Posterior cingulate gyrus (tissue), 11 donors: ENCODE measurements at regions not wholly inside any gene's neighbourhood (a gene's known extent, or its start where the extent isn't known, plus 50 kb on each side); places are given as distances from the start of the nearest gene placed in this dataset.

ENCODE experiments used
- DNase-seq, 10 donors: peaks; one replicate each; pipeline versions ENCODE4 v3.0.0 to v3.0.0-alpha.2; 2020 to 2021; ENCODE audit warnings: mixed read lengths in 3 of 10
- intact Hi-C: fragments of 100-400 bp; cut with DNase I; formaldehyde crosslinking; loops from one replicate; pipeline ENCODE4 v1.15.1; 2023

DNA sequence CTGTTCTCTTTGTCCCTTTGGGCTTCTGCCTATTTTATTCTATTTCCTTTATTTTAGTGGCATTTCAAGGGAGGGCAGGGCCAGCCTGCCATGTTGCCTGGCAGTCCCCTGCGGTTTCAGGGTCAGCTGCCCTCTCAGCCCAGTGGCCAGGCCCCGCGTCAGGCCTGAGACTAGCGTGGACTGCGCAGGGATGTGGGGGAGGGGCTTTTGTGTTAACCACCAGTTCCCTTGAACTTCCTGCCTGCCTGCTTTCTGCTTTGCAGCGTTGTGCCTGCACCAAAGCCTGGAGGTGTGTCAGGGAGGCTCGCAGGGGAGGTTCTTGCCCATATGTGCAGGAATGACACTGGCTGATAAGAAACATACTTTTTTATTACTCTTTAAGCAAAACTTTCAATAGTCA lies 157.6 kb downstream of the SLC35B3 start:
- intact Hi-C loops = no loop called here
- DNase-seq = no peak

DNA sequence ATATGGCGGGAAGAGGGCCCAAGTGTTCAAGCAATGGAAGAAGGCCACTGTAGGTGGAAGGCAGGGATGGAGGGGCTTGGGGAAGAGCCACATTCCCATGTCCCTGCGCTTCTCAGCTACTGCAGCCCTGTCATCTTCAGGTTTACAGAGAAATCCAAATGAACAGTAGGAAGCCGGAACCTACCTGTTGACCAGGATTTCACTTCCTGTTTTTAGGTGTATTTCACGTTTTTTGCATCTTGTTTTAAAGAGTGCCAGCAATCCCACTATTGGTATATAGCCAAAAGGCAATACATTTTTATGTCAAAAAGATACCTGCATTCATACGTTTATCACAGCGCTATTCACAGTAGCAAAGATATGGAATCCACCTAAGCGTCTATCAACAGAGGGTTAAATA lies 159.2 kb downstream of the SLC35B3 start:
- intact Hi-C loops = no loop called here

DNA sequence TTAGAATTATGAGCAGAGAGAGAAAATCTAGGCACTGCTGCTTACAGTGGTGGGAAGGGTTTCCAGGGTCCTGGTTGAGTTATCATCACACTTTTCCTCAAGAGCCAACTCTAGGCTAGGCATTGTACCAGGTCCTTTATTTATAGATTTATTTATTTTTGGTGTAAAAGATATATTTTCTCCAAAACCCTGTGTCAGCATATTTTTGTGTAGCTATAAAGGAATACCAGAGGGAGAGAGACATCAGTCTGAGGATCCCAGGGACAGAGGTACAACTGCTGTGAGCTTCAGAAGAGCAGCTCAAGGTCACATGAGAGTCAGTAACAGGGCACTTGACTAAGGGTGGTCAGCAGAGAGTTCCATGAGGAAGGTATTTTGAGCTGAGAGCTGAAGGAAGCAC lies 159.7 kb downstream of the SLC35B3 start:
- intact Hi-C loops = no loop called here

More for the DNA sequence above, 159.2 kb downstream of the SLC35B3 start:
- no peak for DNase-seq

DNA sequence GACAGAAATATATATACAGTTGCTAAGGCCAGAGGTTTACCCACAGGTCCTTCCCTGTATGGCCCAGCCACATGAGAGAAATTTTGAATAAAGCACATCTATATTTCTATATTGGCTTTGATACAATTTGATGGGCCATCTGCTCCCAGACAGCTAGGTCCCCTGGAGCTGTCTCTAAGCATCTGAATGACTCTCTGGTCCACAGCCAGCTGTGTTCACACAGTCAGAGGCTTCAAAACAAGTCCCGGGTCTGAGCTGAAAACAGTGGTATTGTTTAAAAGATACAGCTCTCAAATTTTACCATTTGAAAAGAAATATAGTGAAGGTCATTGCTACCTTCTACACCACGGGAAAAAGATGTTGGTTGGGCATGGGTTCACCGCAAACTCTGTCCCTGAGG lies 161.1 kb downstream of the SLC35B3 start:
- intact Hi-C loops = no loop called here
- peak in 1 of 10 donors; percentile 60 for DNase-seq

More for the DNA sequence above, 159.7 kb downstream of the SLC35B3 start:
- no peak for DNase-seq

DNA sequence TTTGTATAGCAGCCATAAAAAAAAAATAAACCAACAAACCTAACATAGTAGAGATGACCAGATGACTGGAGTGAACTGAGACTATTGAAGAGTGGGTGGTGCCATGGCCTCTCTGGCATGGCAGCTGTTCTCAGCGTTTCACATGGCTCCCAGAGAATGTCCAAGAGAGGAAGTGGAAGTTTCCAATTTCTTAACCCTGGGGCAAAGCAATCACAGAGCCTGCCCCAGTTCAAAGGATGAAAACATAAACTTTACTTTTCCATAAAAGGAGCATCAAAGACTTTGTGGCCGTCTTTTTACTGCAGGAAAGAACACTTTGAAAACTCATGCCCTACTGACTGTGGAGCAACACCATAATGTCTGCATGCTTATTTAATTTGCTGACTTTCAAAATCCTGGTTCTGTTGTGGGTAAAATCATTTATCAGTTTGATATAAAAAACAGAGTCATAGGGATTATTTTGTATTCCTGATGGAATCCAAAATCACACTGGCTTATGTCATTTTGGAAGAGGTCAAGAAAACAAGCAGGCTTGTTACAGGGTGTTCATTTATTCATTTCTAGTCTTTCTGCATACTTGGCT lies 165.4 kb downstream of the SLC35B3 start:
- intact Hi-C loops = no loop called here
- DNase-seq = no peak

DNA sequence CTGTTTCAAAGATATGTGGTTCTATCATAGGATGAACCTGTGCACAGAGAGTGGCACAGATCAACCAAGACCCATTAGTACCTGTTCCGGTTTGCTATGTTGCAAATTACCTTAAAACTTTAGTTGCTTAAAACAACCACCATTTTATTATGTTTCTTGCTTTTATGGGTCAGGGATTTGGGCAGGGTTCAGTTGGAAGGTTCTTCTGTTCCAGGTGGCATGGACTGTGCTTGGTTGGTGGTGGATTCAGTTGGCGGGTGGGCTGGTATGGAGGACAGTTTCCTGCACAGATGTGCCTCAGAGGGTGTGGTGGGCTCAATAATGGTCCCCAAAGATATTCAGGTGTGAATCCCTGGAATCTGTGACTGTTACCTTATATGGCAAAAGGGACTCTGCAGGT lies 166.3 kb downstream of the SLC35B3 start:
- DNase-seq = no peak
- intact Hi-C loops = no loop called here

DNA sequence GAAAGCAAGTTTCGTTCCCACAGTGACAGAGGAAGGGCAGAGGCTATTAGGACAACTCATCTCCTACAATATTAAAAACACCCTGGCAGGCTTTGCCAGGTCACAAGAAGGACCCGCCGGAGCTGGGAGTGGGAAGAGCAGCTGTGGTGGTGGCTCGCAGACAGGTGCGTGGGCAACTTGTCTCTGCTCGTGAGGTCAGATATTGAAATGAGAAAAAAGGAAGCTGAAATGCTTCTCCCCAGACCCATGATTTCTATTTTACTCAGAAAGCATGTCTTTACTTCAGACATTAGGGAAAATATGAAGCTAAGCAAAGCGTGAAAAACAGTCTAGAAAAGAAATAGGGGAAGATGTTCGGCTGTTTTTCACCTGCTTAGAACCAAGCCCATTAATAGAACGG lies 166.3 kb upstream of the EEF1E1 start:
- intact Hi-C loops = no loop called here
- no peak for DNase-seq

DNA sequence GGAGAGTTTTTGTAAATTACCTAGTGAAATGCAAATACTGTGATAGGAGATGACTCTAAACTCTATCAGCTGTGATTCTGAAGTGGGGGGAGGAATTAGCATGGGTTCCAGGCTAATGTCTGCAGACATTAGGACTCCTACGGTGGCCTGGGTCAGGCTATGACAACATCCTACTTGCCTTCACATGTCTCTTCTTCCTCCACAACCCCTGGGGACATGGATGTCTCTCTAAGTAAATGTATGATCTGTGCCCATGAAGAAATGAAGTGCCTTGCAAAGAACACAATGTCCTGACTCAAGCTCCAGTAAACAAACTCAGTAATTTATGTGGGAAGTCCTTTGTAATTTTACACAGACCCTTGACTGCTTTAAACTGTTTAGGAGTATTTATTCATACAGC lies 165.8 kb upstream of the EEF1E1 start:
- intact Hi-C loops = no loop called here
- DNase-seq = no peak

DNA sequence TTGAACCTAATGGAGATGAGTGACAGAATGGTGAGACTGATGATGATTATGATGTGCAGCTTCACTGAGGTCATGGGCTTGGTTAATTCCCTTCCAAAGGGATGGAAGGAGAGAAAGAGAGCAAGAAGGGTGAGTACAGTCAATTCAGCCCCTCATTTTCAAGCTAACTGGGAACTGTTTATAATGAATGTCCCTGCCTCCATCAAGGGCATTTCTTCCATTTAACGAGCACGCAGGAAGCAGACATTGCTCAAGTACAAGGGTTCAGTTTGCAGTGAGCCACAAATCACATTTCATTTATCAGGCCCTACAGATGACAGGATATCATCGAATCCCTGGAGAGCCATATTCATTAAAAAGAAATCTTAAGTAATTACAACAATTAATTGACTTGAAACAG lies 158.3 kb upstream of the EEF1E1 start:
- no peak for DNase-seq
- intact Hi-C loops = no loop called here

DNA sequence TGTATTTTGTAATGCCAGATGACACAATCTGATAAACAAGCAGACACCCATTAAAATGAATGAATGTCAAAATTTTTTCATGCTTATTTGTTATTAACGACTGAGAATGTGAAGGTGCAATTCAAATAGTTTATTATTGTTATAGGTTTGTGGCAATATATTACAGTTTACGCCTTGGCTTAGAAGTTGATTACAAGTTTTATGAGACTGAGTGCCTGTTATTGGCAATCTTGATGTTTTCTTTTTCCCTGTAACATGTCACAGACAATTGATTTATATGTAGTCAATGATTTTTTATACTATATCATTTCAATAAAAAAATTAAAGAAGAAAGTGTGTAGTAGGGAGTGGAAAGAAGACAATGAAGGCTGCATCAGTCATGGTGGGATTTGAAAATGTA lies 144.1 kb upstream of the EEF1E1 start:
- intact Hi-C loops = no loop called here
- no peak for DNase-seq

DNA sequence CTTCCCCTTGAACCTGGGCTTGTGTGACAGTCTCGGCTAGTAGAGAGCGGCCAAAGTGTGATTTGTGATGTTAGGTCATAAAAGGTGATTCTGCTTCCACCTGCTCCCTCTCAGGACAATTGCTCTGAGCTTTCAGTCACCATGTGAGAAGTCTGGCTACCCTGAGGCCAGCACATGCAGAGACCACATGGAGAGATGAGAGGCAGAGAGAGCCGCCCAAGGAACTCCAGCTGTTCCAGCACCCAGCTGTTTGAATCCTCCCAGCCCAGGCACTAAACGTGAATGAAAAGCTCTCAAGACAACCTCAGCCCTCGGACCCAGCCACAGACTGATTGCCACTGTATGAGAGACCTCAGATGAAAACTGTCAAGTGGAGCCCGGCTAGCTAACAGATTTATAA lies 143.4 kb upstream of the EEF1E1 start:
- no peak for DNase-seq
- intact Hi-C loops = no loop called here

DNA sequence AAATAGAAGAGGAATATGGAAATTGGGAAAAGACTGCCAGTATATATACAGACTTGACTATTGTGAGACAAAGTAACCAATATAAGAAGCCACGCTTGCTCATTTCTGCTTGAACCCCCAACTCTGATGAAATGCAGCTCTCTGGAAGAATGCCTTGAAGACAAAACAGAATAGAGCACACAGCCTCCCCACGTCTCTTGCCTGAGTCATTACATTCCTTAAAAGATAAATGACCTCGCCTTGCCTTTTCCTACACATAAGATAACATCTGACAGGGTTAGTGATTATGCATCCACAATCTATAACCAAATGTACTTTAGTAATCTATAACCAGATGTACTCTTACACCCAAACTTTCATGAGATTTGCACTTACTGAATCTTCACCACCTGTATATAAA lies 141.1 kb upstream of the EEF1E1 start:
- DNase-seq = no peak
- intact Hi-C loops = no loop called here

DNA sequence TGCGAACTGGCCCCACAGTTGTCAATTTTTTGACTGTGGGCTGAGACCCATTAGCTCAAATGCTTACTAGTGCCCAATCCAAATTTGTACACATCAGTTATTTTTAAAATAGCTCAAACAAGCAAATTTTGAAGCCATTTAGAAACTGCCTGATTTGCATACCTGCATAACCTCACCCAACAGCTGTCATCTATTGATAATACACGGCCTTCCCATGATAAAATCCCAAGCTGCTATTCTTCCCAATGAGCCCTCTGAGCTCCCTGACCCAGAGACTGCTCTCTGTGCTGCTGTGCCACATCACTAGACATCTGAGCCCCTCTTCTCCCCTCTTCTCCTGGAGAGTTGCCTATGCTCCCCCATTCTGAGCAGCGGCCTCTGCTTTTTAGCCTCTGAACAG lies 140.5 kb upstream of the EEF1E1 start:
- intact Hi-C loops = no loop called here
- DNase-seq = no peak

DNA sequence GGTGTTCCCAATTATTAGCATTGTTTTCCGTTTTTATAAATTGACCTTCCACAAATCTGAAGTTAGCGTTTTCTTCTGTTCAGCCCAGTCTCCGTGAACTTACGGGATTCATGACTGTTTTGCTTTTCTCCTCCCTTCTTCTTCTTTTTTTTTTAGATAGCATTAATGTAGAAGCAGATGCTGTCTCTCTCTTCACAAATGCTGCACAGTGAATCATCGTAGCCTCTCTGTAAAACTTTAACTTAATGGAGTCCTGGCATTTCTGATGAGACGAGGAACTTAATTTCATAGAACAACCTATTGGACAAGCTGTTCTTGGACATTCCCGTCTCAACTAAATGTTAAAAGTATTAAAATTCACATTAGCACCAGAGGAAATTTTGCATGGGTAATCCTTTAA lies 138.0 kb upstream of the EEF1E1 start:
- intact Hi-C loops = no loop called here
- no peak for DNase-seq

DNA sequence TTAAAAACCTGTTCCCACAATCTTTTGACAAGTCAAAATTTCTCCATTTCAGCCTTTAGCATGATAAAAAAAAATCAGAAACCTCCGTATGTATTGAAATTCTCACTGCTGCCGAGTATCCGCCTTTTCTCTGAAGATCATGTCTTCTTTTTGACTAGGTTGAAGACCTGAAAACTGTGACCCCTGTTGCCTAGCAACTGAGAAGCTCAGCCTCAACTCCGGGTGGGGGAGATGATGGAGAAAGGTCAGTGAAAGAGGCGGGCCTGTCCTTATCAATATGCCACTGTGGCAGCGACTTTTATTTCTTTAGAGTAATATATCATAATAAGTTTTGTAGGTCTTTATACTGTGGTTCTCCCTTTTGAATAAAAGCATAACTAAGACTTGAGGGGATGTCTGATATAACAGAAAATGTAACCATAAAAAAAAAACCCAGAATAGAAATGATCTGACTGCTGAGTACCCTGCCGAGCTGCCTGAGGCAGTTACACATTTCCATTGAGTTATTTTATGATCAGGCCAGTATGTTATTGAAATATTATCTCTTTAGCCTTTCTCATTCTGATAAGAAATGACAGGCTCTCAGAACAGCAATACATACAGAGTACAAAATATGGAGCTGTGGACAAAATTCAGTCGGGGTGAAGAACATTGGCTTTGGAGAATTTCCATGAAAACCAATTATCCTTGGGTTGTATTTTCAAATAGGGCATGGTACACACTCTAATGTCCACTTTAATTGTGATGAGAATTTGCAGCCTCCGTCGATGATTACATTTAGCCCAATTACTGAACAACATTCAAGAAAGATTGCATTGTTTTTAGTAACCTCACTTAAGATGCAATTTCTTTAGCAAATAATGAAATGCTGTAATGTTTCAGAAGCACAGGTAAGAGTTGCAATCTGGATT lies 136.7 kb upstream of the EEF1E1 start:
- intact Hi-C loops = no loop called here
- DNase-seq = no peak

DNA sequence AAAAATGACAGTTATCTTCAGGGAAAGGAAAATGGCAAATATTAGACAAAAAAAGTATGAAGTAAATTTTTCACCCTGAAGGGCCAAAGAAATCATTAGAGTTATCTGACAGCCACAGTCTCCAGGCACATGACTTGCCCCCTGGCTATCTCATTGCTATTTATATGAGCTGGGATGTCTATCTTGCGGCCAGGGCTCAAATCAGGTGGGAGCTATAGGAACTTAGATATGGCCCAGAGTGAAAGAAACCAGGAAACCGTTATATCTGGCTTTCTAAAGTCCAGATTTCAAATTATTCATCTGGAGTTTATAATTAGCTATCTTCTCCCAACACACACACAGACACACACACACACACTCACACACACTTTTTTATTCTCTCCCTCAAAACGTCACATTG lies 135.3 kb upstream of the EEF1E1 start:
- no peak for DNase-seq
- intact Hi-C loops = no loop called here

DNA sequence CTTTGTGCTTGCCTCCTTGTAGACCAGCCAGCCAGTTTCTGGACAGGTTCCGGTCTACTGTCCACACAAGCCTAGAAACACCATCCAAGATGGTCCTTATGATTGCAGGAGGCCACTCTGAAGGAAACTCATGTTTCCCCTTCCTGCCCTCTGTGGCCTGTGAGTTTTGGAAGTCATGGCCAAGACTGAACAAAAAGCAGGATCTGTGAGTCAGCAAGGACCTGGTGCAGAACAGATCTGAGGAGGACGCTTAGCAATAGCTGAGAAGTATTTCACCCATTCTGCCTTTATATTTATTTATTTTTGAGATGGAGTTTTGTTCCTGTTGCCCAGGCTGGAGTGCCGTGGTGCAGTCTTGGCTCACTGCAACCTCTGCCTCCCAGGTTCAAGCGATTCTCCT lies 134.6 kb upstream of the EEF1E1 start:
- intact Hi-C loops = no loop called here
- DNase-seq = no peak

DNA sequence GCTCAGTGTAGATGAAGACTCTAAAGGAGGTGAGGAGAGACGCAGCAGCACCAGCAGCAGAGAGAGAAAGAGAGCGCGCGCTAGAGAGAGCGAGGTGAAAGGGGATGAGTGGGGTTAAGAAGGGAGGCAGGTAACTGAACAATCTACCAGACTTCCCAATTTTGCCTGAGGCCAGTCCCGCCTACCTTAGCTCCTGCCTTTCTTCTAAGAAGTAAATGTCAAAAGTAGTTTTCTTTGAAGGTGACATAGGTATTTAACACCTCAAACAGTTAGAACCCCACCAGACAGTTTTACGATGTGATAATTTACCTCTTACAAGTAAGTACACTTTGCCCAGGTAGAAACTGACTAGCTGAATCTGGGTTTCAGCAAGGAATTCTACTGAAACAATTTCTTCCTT lies 132.0 kb upstream of the EEF1E1 start:
- DNase-seq = no peak
- intact Hi-C loops = no loop called here

DNA sequence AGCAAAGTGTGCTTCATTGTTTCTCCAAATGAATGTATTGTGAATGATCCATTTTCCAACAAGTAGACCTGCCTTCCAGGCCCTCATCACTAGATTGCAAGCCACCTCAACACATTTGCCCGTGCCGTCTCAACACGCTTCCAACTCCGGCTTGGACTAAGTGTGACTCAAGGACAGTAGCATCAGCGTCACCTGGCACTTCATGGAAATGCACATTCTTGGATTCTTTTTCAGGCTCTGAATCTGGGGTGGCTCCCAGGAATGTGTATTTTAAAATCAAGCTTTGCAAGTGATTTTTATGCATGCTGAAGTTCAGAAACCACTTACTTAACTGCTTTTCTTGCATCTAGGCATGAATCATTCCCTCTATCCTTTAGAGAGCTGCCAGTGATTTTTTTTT lies 129.6 kb upstream of the EEF1E1 start:
- no peak for DNase-seq

DNA sequence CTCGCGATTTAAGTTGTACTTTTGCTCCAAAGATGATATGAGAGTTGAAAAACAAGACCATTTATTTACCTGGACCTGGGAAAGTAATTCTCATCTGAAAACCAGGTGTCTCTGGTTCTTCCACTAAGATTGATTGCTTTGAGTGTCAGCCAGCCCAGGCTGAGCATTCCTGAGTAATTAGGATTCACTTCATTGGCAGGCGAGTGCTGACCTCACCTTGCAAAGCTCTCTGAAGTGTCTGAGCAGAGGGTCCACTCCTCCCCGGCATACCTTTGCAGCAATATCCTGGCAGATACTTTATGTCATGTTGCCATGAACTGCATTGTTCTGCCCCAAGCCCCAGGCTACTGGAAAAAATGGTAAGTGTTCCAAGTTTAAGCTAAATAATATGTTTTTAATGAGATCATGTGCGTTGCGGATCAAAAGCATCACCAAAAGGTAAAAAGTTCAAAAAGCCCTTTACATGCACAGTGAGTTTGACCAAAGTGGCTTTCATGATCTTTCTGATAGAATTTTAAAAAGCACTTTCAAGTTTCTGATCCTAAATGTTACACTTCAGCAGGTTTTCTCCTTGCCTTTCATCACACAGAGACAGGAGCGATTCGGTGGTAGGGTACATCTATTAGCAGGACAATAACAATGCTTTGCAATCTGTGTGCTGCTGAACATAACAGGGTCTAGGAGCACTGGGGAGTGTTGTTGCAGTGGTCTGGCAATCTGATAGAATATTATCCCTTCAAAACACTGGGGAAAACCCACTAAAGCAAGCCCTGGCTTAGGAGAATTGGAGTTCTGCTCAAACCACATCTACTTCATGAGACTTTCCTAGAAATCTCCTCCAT lies 127.8 kb upstream of the EEF1E1 start:
- DNase-seq = no peak
- intact Hi-C loops = no loop called here

More for the DNA sequence above, 129.6 kb upstream of the EEF1E1 start:
- intact Hi-C loops = no loop called here

DNA sequence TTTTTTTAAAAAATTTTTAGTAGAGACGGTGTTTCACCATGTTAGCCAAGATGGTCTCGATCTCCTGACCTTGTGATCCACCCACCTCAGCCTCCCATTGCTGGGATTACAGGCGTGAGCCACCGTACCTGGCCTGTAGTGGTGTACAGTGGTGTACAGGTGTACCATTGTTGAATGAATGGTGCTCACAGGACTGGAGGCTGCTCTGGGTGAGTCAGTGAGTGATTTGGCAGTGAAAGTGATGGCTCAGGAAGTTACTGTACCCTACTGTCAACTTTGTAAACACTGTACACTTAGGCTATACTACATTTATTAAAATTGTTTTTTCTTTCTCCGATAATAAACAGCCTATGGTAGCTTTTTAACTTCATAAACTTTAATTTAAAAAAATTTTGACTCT lies 122.8 kb upstream of the EEF1E1 start:
- intact Hi-C loops = no loop called here
- DNase-seq = no peak
